Colonic mucosa (tissue), 4 donors: ENCODE measurements at regions not wholly inside any gene's neighbourhood (a gene's known extent, or its start where the extent isn't known, plus 50 kb on each side); places are given as distances from the start of the nearest gene placed in this dataset.

Experiments
- DNase-seq: peaks from one replicate; pipeline ENCODE4 v3.0.0-alpha.2; 2020
- H3K27ac ChIP-seq: fragments of 200-600 bp; one replicate; pipeline ENCODE4 v1.8.0; 2021
- H3K27me3 ChIP-seq: fragments of 200-600 bp; one replicate; pipeline ENCODE4 v1.8.0; 2021
- H3K36me3 ChIP-seq: fragments of 200-600 bp; one replicate; pipeline ENCODE4 v1.8.0; 2021
- H3K4me1 ChIP-seq: fragments of 200-600 bp; one replicate; pipeline ENCODE4 v1.8.0; 2021; ENCODE audit warnings: mild to moderate bottlenecking
- H3K4me3 ChIP-seq: fragments of 200-600 bp; one replicate; pipeline ENCODE4 v1.8.0; 2021
- H3K9ac ChIP-seq, 2 donors: one replicate each; pipeline ENCODE4 v1.7.0; 2013; ENCODE audit warnings: control low read depth in 2 of 2, low read depth in 2 of 2, low read length in 2 of 2
- H3K9me3 ChIP-seq: fragments of 200-600 bp; one replicate; pipeline ENCODE4 v1.8.0; 2021
- intact Hi-C: fragments of 100-400 bp; cut with DNase I; formaldehyde crosslinking; loops from one replicate; pipeline ENCODE4 v1.14.1; 2022
- TF ChIP-seq, protein P1 (sequence below): fragments of 200-600 bp; IDR thresholded peaks from one replicate; pipeline ENCODE4 v1.8.0; 2022; ENCODE audit warnings: antibody characterized with exemption, mild to moderate bottlenecking
- donor health status: healthy.
- donor health status: DM: no; HTN: no; CAD: no.
- donor health status: DM: no; HTN: no; CAD: no.

DNA sequence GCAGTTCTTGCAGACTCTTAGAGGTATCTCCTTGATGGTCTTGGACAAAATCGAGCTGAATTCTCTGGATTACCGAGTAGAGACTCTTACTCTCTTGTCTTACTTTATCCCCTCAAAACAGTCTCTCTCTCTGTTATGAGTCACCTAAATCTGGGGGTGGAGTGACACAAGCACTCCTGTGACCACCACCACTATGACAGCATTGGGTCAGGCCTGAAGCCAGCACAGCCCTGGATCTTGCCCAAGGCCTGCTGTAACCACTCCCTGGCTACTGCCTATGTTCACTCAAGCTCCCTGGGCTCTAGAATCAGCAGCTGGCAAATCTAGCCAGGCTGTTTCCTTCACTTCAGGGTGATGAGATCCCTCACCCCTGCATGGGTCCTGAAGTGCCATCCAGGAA, 662.5 kb downstream of the LUZP2 start:
- Histone ChIP-seq H3K4me1 (no peaks in the 10 kb centered on the region), H3K4me3 (no peak overlapping the region), H3K27me3 (no peaks in the 10 kb centered on the region), H3K9ac (no peak overlapping the region), H3K9me3 (no peaks in the 10 kb centered on the region), H3K36me3 (no peaks in the 10 kb centered on the region), H3K27ac (no peak overlapping the region)
- no peak for DNase-seq
- TF ChIP-seq, protein P1, sequence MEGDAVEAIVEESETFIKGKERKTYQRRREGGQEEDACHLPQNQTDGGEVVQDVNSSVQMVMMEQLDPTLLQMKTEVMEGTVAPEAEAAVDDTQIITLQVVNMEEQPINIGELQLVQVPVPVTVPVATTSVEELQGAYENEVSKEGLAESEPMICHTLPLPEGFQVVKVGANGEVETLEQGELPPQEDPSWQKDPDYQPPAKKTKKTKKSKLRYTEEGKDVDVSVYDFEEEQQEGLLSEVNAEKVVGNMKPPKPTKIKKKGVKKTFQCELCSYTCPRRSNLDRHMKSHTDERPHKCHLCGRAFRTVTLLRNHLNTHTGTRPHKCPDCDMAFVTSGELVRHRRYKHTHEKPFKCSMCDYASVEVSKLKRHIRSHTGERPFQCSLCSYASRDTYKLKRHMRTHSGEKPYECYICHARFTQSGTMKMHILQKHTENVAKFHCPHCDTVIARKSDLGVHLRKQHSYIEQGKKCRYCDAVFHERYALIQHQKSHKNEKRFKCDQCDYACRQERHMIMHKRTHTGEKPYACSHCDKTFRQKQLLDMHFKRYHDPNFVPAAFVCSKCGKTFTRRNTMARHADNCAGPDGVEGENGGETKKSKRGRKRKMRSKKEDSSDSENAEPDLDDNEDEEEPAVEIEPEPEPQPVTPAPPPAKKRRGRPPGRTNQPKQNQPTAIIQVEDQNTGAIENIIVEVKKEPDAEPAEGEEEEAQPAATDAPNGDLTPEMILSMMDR, result no peak
- intact Hi-C loops, result no loop called here

DNA sequence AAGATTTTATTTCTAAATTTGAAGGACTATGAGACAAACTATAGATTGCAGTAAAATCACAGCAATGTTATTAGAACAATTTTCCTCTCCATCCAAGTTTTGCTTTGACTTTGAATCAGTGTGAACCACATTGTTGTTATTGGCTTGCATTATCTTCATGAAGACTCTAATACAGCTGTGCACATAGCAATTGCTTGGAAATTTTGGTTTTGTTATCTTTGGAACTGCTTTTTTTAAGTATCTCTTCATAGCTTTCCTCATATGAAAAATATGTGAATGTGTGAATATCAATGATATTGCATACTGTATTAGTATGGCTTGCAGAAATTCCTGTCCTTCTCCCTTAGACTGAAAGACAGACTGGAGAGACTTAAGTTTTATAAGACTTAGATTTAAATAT, 666.6 kb downstream of the LUZP2 start:
- no peak overlapping the region for H3K4me3 ChIP-seq
- intact Hi-C loops, result no loop called here
- H3K27me3 ChIP-seq, result no peaks in the 10 kb centered on the region
- H3K27ac ChIP-seq, result no peak overlapping the region
- no peak overlapping the region for H3K9ac ChIP-seq
- H3K36me3 ChIP-seq, result no peaks in the 10 kb centered on the region
- H3K4me1 ChIP-seq, result no peaks in the 10 kb centered on the region
- no peak for DNase-seq
- TF ChIP-seq, protein P1, result no peak
- no peaks in the 10 kb centered on the region for H3K9me3 ChIP-seq

DNA sequence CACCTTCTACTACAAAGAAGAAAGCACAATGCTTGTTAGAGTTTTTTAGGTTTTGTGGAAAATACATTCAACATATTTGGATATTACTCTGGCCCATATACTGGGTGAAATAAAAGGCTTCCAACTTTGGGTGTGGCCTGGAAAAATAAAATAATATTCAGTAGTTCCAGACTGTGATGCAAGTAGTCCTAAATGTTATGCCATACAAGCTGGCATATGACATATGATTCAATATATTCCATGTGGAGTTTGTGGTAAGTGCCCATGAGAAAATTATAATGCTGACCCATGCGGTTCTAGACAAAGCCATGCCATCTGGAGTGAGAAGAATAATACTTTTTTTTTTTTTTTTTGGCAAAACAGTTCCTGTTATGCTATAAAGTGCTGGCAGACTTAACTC, 683.3 kb downstream of the LUZP2 start:
- H3K4me1 ChIP-seq, result no peaks in the 10 kb centered on the region
- no peak overlapping the region for H3K4me3 ChIP-seq
- no peak for DNase-seq
- H3K27me3 ChIP-seq, result no peaks in the 10 kb centered on the region
- intact Hi-C loops, result no loop called here
- H3K36me3 ChIP-seq, result no peaks in the 10 kb centered on the region
- TF ChIP-seq, protein P1, result no peak
- H3K9me3 ChIP-seq, result no peaks in the 10 kb centered on the region
- H3K27ac ChIP-seq, result no peak overlapping the region
- no peak overlapping the region for H3K9ac ChIP-seq

DNA sequence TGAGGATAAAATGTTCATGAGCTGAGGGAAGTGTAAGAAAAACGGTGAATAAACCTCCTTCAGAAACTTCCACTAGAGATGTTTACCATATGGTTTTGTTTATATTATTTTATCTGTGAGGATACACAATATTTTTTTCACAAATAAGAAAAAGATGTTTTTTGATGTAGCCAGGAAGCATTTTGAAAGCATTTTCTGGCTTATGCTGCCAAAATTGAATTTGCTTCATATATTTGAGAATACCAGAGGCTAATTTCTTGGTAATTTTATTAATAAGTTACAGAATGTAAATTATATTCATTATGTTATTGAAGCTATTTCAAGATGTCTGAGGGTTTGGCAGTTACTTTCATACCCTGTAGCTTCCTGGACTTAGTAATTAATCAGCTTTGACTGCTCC, 686.6 kb downstream of the LUZP2 start:
- no peaks in the 10 kb centered on the region for H3K27me3 ChIP-seq
- H3K36me3 ChIP-seq, result no peaks in the 10 kb centered on the region
- TF ChIP-seq, protein P1, result no peak
- no peak overlapping the region for H3K27ac ChIP-seq
- H3K4me3 ChIP-seq, result no peak overlapping the region
- DNase-seq, result no peak
- intact Hi-C loops, result no loop called here
- no peak overlapping the region for H3K9ac ChIP-seq
- no peaks in the 10 kb centered on the region for H3K4me1 ChIP-seq
- H3K9me3 ChIP-seq, result no peaks in the 10 kb centered on the region

DNA sequence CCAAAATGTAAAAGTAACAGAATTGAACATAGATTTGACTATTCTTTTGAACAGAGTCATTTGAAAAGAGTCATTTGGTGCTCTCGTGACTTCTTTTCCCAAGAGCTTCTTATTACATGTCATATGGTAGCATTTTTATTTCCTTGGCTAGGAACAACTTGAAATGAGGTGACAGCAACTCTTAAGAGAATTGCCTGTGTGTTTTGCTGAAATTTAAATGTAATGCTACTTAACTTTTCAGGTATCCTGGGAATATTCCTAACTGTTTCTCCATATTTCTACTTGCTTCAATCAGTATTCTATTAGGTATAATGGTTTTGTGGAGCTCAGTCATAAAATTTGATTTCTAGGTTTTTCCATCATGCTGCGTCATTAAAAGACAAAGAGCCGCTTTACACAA, 700.7 kb downstream of the LUZP2 start:
- H3K9me3 ChIP-seq, result no peaks in the 10 kb centered on the region
- intact Hi-C loops, result no loop called here

More for the DNA sequence above, 700.7 kb downstream of the LUZP2 start:
- Histone ChIP-seq H3K36me3 (no peaks in the 10 kb centered on the region), H3K9ac (no peak overlapping the region), H3K27me3 (no peaks in the 10 kb centered on the region), H3K4me3 (no peak overlapping the region), H3K4me1 (no peaks in the 10 kb centered on the region), H3K27ac (no peak overlapping the region)
- no peak for DNase-seq
- TF ChIP-seq, protein P1, result no peak
